GM21360 (cell line): ENCODE measurements at regions not wholly inside any gene's neighbourhood (a gene's known extent, or its start where the extent isn't known, plus 50 kb on each side); places are given as distances from the start of the nearest gene placed in this dataset.
"Not testable (repeated sequence)": the region's sequence is repeated elsewhere in the genome, so short reads cannot be mapped to it uniquely, and the experiment has no call there.

Experiments
- ATAC-seq: cut with Tn5 transposase; IDR thresholded peaks from one replicate; pipeline ENCODE4 v1.9.1; 2021; ENCODE audit warnings: mild to moderate bottlenecking, moderate library complexity; ENCODE audit not compliant: unreplicated experiment

DNA sequence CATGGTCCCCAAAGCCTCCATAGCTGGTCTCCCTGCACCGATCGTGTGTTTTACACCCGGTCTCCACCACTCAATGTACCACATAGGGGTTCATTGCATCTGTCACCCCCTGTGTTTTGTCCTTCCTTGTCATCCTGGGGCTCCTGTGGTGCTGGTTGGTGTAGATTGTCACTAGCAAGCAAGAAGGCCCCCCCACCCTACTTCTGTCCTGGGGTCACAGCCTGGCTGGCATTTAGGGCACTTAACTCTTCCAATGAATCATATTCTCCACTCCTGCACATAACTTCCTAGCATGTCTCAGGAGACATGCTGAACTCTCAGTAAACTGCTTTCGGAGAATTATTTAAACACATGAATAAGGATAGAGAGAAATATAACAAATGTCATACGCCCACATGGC lies 161.4 kb downstream of the BCL2L11 start:
- not testable (repeated sequence) for ATAC-seq

DNA sequence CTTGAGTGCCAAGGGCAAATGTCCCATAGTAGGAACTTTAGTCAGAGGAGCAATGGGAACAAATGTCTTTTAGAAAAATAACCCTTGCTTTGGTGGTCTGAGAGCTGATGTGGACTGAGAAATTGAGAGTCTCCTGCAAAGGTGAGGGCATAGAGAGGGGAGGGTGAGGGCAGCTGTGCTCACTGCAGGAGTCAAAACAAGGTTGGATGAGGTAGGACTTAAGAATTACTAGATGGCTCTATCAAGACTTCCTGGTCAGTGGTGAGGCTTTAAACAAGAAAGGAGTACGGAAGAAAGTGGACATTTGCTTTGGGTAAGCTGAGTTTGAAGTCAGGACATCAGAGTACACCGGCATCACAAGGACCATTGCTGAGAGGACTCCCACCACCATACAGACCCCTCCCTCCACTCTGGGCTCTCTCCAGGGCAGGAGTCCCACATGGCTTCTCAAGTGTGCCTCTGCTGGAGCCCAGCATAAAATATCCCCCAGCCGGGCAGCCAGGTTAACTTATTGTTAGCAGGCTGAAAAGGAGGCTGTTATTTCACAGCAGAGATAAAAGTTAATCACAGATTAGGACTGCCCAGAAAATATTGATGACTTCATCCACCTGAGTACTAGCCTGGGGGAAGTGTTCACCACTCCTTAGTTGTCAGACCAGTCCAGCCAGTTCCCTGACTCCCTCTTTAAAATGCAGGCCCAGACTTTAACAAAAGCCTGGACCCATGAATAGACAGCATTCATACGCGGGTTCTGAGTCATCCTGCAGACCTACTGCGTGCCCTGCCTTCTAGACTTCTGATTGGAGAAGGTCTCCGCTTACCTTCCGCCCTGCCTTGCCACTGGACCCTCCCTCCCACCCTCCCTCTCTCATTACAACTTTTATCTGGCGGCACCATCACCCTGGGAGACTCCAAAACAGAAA lies 167.2 kb downstream of the BCL2L11 start:
- not testable (repeated sequence) for ATAC-seq

- ATAC-seq, result not testable (repeated sequence)
Measured at GRCh38 chr2:111290370-111290769, 169.7 kb downstream of the BCL2L11 start.

DNA sequence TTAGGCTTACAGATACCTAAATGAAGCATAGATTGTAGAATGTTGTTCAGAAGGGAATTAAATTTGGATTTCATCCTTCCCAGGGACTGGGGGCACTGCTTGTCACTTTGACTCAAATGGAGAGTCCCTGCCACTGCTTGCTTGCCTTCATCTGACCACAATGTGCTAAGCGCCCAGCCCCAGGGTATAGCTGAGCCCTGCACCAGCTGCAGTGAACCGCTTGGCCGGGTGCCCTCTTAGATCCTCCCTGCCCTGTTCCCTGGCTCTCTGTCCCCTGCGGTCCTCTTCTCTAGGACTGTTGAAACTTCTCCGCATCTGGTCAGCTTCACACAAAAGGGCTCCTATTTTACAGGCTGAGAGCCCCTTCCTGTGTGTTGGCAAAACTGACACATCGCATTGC lies 170.9 kb downstream of the BCL2L11 start:
- ATAC-seq, result not testable (repeated sequence)

- ATAC-seq, result not testable (repeated sequence)
Measured at GRCh38 chr2:111292232-111292968, 171.7 kb downstream of the BCL2L11 start.

DNA sequence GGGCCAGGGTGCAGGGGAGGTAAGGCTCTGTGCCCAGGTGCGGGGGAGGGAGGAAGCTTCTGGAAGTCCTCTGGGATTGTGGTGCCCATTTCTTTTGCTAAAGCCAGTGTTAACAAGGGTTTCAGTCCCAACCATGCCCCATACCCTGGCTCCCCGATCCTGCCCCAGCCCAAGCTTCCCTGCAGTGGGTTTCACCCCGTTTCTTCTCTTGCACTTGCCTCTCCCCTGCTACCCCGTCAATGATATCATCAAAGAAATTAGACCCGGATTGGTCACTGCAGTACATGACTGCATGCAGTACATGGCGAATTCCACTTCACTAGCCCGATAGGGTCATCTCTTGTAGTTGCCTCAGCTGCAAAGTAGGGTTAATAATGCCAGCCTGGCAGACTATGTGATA lies 174.0 kb downstream of the BCL2L11 start:
- not testable (repeated sequence) for ATAC-seq

DNA sequence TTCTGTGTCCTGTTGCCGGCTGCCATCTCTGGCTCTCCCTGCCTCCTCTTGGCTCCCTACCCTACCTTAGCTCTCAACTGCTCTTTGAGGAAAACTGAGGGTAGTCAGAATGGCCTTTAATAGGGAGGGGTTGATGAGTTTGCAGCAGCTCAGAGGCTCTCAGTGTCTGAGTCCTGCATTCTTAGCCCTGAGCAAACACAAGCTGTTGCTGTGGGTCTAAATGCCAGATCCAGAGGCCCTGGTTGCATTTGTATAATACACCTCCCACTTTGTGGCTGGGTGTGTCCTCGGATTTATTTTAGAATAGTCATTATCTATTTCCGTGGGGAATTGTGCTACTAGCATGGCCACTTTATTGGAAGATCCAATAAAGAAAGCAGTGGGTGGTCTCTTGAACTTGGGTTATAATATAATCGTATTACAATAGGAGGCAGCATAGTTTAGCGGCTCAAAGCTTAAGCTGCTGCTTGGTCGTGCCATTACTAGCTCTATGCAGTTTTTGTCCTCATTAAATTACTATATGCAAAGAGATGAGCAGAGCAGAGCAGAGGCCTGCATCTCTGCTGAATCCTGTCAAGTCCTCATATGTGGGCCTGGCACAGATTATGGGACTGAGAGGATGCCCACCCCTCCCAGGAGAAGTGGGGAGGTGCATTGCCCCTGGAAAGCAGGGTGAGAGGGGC lies 175.5 kb downstream of the BCL2L11 start:
- not testable (repeated sequence) for ATAC-seq

DNA sequence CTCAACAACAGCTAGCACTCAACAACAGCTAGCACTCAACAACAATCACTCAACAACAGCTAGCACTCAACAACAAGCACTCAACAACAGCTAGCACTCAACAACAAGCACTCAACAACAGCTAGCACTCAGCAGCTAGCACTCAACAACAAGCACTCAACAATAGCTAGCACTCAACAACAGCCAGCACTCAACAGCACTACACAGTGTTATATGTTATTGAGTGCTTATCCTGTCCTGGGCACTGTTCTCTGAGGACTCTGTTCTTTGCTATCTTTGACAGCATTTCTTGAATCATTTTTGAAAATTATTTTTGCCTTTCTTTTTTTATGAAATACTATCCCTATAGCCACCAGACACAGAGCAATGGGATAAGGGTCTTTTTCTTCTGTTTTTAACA lies 176.4 kb downstream of the BCL2L11 start:
- not testable (repeated sequence) for ATAC-seq

GRCh38 chr2:111298927-111299326 lies 178.2 kb downstream of the BCL2L11 start:
- ATAC-seq, result not testable (repeated sequence)

DNA sequence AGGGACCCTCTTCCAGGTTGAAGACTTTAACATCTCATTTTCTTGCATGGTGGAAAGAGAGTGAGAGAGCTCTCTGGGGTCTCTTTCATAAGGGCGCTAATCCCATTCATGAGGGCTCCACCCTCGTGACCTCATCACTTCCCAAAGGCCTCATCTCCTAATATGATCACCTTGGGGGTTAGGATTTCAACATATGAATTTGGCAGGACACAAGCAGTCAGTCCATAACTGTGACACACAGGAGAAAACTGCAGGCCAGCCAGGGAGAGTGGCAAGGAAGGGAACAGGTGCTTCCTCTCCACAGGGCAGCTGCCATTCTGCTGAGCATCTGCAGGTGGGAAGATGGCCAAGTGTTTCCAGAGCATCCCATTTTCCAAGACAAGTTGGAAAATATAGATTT lies 178.9 kb downstream of the BCL2L11 start:
- ATAC-seq, result not testable (repeated sequence)

DNA sequence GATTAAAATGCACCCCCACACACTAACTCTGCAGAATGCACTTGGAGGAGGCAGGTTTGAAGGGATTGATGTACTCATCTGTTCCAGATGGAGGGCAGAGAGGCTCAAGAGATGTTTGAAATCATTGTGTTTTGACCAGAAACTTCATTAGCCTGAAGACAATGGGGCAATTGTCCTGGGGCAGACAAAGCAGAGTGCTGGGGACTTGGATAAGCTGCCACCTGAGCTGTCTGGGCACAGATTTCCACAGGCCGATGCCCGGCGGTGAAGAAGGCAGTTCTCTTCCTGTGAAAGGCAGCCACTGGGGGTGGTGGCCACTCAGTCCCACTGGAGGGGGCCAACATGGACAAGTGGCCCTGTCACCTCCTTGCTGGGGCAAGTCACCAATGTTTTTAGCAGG lies 181.0 kb downstream of the BCL2L11 start:
- not testable (repeated sequence) for ATAC-seq

DNA sequence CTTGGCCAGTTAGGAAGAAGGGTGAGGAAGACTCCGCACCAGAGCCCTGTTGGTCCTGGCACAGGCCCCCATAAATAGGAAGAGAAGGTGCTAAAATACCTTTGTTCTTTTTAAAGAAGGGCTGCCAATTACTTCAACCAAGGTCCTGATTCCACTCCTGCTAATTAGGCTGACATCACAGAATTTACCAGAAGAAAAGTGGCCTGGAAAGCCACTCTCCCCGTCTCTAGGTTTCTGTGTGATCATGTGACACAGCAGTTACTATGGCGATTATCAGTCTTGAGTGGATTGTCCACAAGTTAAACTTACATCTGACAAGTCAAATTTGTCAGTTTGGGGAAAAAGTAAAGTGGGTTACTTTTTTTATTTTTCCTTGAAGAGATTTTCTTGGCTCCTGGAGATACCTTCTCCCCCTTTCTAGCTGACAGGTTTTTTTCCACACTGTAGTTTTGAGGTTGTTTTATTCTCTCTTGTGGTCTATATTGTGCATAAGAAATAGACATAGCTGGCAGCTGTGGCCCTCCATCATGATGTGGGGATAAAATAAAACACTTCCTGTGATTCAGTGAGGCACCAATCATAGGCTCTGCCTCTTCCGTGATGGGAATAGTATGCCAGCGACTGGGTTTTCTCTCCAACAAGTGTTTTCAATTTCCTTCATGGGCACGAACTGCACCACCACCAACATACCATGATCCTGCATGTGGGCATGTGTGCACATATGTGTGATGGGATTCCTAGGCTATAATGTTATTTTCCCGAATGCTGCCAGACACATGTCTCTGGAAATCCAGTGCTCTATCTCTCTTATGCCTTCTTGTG lies 181.9 kb downstream of the BCL2L11 start:
- not testable (repeated sequence) for ATAC-seq

DNA sequence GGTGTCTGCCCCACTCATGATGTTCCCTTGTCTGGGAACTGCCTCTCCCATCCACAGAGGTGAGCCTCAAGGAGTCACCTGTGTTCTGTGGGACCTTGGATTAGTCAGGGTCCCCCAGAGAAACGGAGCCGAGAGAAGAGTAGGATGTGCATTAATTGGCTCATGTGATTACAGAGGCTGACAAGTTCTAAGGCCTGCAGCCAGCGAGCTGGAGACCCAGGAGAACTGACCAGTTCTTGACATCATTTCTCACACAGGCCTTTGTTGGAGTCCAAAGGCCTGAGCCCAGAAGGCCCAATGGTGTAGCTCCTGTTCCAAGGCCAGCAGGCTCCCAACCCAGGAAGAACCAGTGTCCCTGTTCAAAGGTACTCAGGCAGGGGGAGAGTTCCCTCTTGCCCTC lies 186.6 kb downstream of the BCL2L11 start:
- not testable (repeated sequence) for ATAC-seq

DNA sequence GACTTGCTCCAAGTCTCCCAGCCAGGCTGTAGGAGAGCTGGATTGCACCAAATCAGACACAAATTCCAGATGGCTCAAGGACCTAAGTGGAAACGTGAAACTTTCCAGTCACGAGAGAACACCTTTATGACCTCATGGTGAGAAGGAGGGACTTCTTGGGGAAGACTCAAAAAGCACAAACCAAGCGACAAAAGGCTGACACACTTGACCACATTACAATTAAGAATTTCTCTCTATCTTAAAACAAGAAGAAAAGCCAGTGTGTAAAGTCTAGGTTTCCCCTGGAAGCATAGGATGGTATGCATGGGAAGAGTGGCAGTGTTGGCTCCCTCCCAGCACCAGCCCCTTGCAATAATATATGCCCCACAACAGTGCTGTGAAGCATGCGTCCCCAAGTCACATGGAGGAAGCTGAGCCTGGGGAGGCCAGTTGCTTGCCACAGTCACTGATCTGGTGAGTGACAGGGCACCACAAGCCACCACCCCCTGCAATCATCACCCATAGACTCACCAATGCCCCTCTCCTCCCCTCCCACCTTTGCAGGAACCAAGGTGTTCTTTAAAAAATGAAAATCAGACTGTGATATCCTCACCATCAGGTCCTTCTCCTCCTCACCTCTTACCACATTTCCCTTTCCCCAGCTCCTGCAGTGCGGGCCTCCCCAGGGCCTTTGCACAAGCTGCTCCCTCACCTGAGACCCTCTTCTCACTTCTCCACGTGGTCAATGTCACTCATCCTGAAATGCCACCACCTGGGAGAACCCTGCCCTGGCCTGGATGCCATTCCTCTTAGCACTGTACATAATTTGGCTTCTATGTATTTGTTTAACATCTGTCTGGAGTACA lies 188.7 kb downstream of the BCL2L11 start:
- not testable (repeated sequence) for ATAC-seq

- not testable (repeated sequence) for ATAC-seq
Measured at GRCh38 chr2:111310395-111310794, 189.7 kb downstream of the BCL2L11 start.

- ATAC-seq, result not testable (repeated sequence)
Measured at GRCh38 chr2:111311568-111311967, 190.9 kb downstream of the BCL2L11 start.

GRCh38 chr2:111312897-111313607 lies 192.3 kb downstream of the BCL2L11 start:
- not testable (repeated sequence) for ATAC-seq

GRCh38 chr2:111313711-111314110 lies 193.0 kb downstream of the BCL2L11 start:
- ATAC-seq, result not testable (repeated sequence)
